Mesenchymal stem cell (in vitro differentiated cells and primary cell): ENCODE measurements at regions not wholly inside any gene's neighbourhood (a gene's known extent, or its start where the extent isn't known, plus 50 kb on each side); places are given as distances from the start of the nearest gene placed in this dataset.

ENCODE experiments used
- DNase-seq: peaks from one replicate; pipeline ENCODE4 v3.0.0-alpha.2; 2013
- H2AFZ ChIP-seq: one replicate; pipeline ENCODE4 v1.6.1; 2013; ENCODE audit warnings: low read depth, mild to moderate bottlenecking, control low read depth, inconsistent platforms, low read length, moderate library complexity
- H2AK5ac ChIP-seq: 2 replicates; pipeline ENCODE4 v1.6.1; 2013; ENCODE audit warnings: low read length, moderate library complexity, mild to moderate bottlenecking, inconsistent platforms; ENCODE audit not compliant: severe bottlenecking
- H2BK120ac ChIP-seq: one replicate; pipeline ENCODE4 v1.6.1; 2013; ENCODE audit warnings: low read depth, mild to moderate bottlenecking, inconsistent platforms, low read length, moderate library complexity
- H2BK12ac ChIP-seq, 2 experiments: one replicate each; pipeline ENCODE4 v1.6.1; 2013; ENCODE audit warnings: inconsistent platforms in 2 of 2, low read length in 2 of 2, mild to moderate bottlenecking in 2 of 2, moderate library complexity in 2 of 2, control low read depth in 1 of 2
- H2BK15ac ChIP-seq: one replicate; pipeline ENCODE4 v1.6.1; 2013; ENCODE audit warnings: mild to moderate bottlenecking, low read depth, inconsistent platforms; ENCODE audit not compliant: poor library complexity, severe bottlenecking
- H2BK5ac ChIP-seq: 2 replicates; pipeline ENCODE4 v1.6.1; 2013; ENCODE audit warnings: low read depth, mild to moderate bottlenecking, low read length, control low read depth, inconsistent platforms; ENCODE audit not compliant: poor library complexity, severe bottlenecking
- H3K14ac ChIP-seq, 2 experiments: one replicate each; pipeline ENCODE4 v1.6.1; 2013; ENCODE audit warnings: inconsistent platforms in 2 of 2, low read length in 2 of 2, control low read depth in 1 of 2, mild to moderate bottlenecking in 1 of 2, moderate library complexity in 1 of 2
- H3K18ac ChIP-seq, 2 experiments: one replicate each; pipeline ENCODE4 v1.6.1; 2013; ENCODE audit warnings: inconsistent platforms in 2 of 2, low read length in 2 of 2, control low read depth in 1 of 2, low read depth in 1 of 2, mild to moderate bottlenecking in 1 of 2
- H3K23ac ChIP-seq, 2 experiments: one replicate each; pipeline ENCODE4 v1.6.1; 2013; ENCODE audit warnings: inconsistent platforms in 2 of 2, low read length in 2 of 2, mild to moderate bottlenecking in 2 of 2, moderate library complexity in 2 of 2, control low read depth in 1 of 2
- H3K27ac ChIP-seq: 2 replicates; pipeline ENCODE4 v1.5.1; 2013; ENCODE audit warnings: mild to moderate bottlenecking, moderate library complexity, low read length, control low read depth, inconsistent platforms; ENCODE audit not compliant: poor library complexity, severe bottlenecking
- H3K27me3 ChIP-seq, 2 experiments: 2 replicates each; pipeline versions ENCODE4 v1.6.1 to v1.7.0; 2013; ENCODE audit warnings: low read length in 2 of 2, mild to moderate bottlenecking in 2 of 2, moderate library complexity in 2 of 2, control low read depth in 1 of 2, inconsistent platforms in 1 of 2; ENCODE audit not compliant: control insufficient read depth in 1 of 2, insufficient read depth in 1 of 2
- H3K36me3 ChIP-seq, 2 experiments: 2 replicates each; pipeline versions ENCODE4 v1.6.1 to v1.7.0; 2013; ENCODE audit warnings: low read length in 2 of 2, control low read depth in 1 of 2, inconsistent platforms in 1 of 2, low read depth in 1 of 2, mild to moderate bottlenecking in 1 of 2; ENCODE audit not compliant: insufficient read depth in 2 of 2, control insufficient read depth in 1 of 2
- H3K4ac ChIP-seq, 2 experiments: one replicate each; pipeline ENCODE4 v1.6.1; 2013; ENCODE audit warnings: inconsistent platforms in 2 of 2, low read length in 2 of 2, mild to moderate bottlenecking in 2 of 2, moderate library complexity in 2 of 2, control low read depth in 1 of 2, low read depth in 1 of 2
- H3K4me1 ChIP-seq: 2 replicates; pipeline ENCODE4 v1.6.1; 2013; ENCODE audit warnings: low read depth, low read length, control low read depth; ENCODE audit not compliant: control insufficient read depth, insufficient read depth
- H3K4me2 ChIP-seq: 2 replicates; pipeline ENCODE4 v1.6.1; 2013; ENCODE audit warnings: low read length, mild to moderate bottlenecking, inconsistent platforms; ENCODE audit not compliant: poor library complexity, severe bottlenecking
- H3K4me3 ChIP-seq, 2 experiments: 2 replicates each; pipeline versions ENCODE4 v1.5.1 to v1.7.0; 2013; ENCODE audit warnings: low read length in 2 of 2, mild to moderate bottlenecking in 2 of 2, control low read depth in 1 of 2, low read depth in 1 of 2; ENCODE audit not compliant: insufficient read depth in 1 of 2
- H3K79me1 ChIP-seq: replicated peaks from 2 replicates; pipeline ENCODE4 v1.6.1; 2013; ENCODE audit warnings: mild to moderate bottlenecking, control low read depth, low read length, inconsistent platforms; ENCODE audit not compliant: poor library complexity, severe bottlenecking
- H3K9ac ChIP-seq: 2 replicates; pipeline ENCODE4 v1.7.0; 2013; ENCODE audit warnings: mild to moderate bottlenecking, low read length, moderate library complexity
- H3K9me3 ChIP-seq: 2 replicates; pipeline ENCODE4 v1.7.0; 2013; ENCODE audit warnings: mild to moderate bottlenecking, low read length; ENCODE audit not compliant: control insufficient read depth
- H4K8ac ChIP-seq: one replicate; pipeline ENCODE4 v1.6.1; 2013; ENCODE audit warnings: inconsistent platforms, mild to moderate bottlenecking, low read length, moderate library complexity
- H4K91ac ChIP-seq: one replicate; pipeline ENCODE4 v1.6.1; 2013; ENCODE audit warnings: mild to moderate bottlenecking, low read length, inconsistent platforms
- WGBS: methylation state at CpG from one replicate; pipeline ENCODE4 v1.1.7; 2013; ENCODE audit warnings: mixed read lengths; 5-methylcytosine and 5-hydroxymethylcytosine counted together

DNA sequence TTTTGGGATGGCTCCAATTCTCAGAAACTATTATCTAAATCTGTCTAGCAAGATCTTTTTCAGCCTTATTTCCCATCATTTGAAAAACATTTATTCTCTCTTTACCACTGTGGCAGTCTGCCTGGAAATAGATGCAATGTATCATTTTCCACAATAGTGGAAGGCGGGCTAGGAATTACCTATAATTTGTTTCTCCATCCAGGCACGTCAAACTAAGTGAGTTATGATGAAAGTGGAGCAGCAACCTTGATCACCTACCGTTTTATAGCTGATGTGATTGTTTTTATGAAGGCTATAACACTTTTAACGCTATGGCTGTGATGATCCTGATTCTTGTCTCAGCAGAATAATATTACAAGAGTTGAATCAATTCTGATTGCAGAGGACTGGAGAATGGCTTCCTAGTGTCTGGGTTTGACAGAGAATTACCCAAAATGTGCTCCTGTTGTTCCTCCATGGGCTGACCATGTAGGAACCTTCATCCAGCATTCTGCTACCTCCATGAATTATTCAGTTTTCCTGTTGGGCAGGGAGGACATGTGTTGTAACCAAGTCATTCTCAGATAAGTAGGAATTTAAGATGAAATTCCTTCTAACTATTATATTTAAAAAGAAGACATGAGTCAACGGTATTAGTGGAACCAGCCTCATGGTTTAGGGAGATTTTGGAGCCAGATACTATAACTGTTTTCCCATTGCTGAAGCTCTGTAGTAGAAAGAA lies 231.5 kb upstream of the SGO1 start:
- H3K4me1 ChIP-seq, result no peaks in the 10 kb centered on the region
- no peak overlapping the region for H4K91ac ChIP-seq
- no peak overlapping the region for H3K14ac ChIP-seq
- H3K4ac ChIP-seq, result no peak overlapping the region
- H3K79me1 ChIP-seq, result no peaks in the 10 kb centered on the region
- no peak overlapping the region for H3K27ac ChIP-seq
- H3K9ac ChIP-seq, result no peak overlapping the region
- H2BK5ac ChIP-seq, result no peak overlapping the region
- H2BK120ac ChIP-seq, result no peak overlapping the region
- no peak overlapping the region for H2BK15ac ChIP-seq
- no peak overlapping the region for H2BK12ac ChIP-seq
- no peak overlapping the region for H2AK5ac ChIP-seq
- H3K9me3 ChIP-seq, result peaks cover 2% of the 10 kb centered on the region
- H3K18ac ChIP-seq, result no peak overlapping the region
- no peak overlapping the region for H4K8ac ChIP-seq
- no peak for DNase-seq
- no peak overlapping the region for H3K23ac ChIP-seq
- no peaks in the 10 kb centered on the region for H3K36me3 ChIP-seq
- WGBS, result 67% methylated on average over 5 of the region's 5 CpGs
- no peak overlapping the region for H3K4me2 ChIP-seq
- no peak overlapping the region for H2AFZ ChIP-seq
- no peaks in the 10 kb centered on the region for H3K27me3 ChIP-seq
- H3K4me3 ChIP-seq, result no peak overlapping the region

DNA sequence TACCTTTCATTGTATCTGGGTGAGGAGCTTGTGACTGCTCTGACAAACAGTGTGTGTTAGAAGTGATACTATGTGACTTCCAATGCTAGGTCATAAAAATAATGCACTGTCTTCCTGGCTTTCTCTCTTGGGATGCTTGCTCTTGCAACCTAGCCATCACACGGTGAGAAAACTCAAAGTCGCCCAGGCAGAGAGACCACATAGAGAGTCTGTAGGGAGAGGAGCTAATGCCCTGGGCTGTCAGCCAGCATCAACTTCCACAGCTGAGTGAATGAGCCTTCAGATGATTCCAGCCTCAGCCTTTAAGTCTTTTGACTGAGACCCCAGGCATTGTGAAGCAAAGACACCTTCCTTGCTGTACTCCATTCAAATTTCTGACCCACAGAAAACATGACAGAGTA lies 220.6 kb upstream of the SGO1 start:
- no peak overlapping the region for H4K91ac ChIP-seq
- H2BK120ac ChIP-seq, result no peak overlapping the region
- H3K23ac ChIP-seq, result no peak overlapping the region
- no peak overlapping the region for H2AK5ac ChIP-seq
- H2BK15ac ChIP-seq, result no peak overlapping the region
- no peaks in the 10 kb centered on the region for H3K27me3 ChIP-seq
- no peaks in the 10 kb centered on the region for H3K4me1 ChIP-seq
- no peak overlapping the region for H3K4me3 ChIP-seq
- no peak overlapping the region for H3K18ac ChIP-seq
- no peak overlapping the region for H2AFZ ChIP-seq
- no peaks in the 10 kb centered on the region for H3K9me3 ChIP-seq
- H3K9ac ChIP-seq, result no peak overlapping the region
- WGBS, result 71% methylated on average over 2 of the region's 2 CpGs
- H3K4me2 ChIP-seq, result no peak overlapping the region
- DNase-seq, result no peak
- H3K4ac ChIP-seq, result no peak overlapping the region
- no peaks in the 10 kb centered on the region for H3K79me1 ChIP-seq
- H3K14ac ChIP-seq, result no peak overlapping the region
- no peaks in the 10 kb centered on the region for H3K36me3 ChIP-seq
- H4K8ac ChIP-seq, result no peak overlapping the region
- no peak overlapping the region for H2BK12ac ChIP-seq
- no peak overlapping the region for H2BK5ac ChIP-seq
- no peak overlapping the region for H3K27ac ChIP-seq

GRCh38 chr3:20405744-20406143 lies 219.7 kb upstream of the SGO1 start:
- Histone ChIP-seq H3K9me3 (no peaks in the 10 kb centered on the region), H3K4ac (no peak overlapping the region), H2BK12ac (no peak overlapping the region), H3K79me1 (no peaks in the 10 kb centered on the region), H4K91ac (no peak overlapping the region), H3K23ac (no peak overlapping the region), H3K18ac (no peak overlapping the region), H3K4me3 (no peak overlapping the region), H3K14ac (no peak overlapping the region), H2BK5ac (no peak overlapping the region), H2AK5ac (no peak overlapping the region), H2BK15ac (no peak overlapping the region), H3K27me3 (no peaks in the 10 kb centered on the region), H2BK120ac (no peak overlapping the region), H2AFZ (no peak overlapping the region), H3K36me3 (no peaks in the 10 kb centered on the region), H3K9ac (no peak overlapping the region), H4K8ac (no peak overlapping the region), H3K27ac (no peak overlapping the region), H3K4me2 (no peak overlapping the region), H3K4me1 (no peaks in the 10 kb centered on the region)
- peak; percentile 2 for DNase-seq
- 55% methylated on average over 4 of the region's 4 CpGs for WGBS

DNA sequence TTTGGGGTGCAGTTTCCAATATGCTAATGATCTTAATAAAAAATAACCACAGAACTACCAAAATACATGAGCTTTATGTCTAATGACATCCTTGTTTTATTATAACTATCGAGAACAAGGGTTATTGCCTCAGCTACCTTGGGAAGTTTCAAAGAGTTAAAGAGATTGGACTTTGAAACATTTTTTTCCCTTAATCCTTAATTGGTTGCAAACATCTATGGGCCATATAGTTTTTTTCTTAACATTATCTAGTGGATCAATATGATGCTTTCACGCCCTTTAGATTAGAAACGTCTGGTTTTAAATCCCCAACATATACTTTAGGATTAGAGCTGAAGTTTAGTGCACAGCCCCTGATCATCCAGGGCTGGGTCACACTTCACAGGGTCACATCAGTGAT lies 219.2 kb upstream of the SGO1 start:
- no peak overlapping the region for H3K23ac ChIP-seq
- H3K9me3 ChIP-seq, result no peaks in the 10 kb centered on the region
- no peak overlapping the region for H2AK5ac ChIP-seq
- H4K8ac ChIP-seq, result no peak overlapping the region
- no peak for DNase-seq
- H2BK5ac ChIP-seq, result no peak overlapping the region
- no peak overlapping the region for H3K9ac ChIP-seq
- no peak overlapping the region for H2BK120ac ChIP-seq
- H3K4me3 ChIP-seq, result no peak overlapping the region
- 77% methylated on average over 2 of the region's 3 CpGs for WGBS
- no peak overlapping the region for H4K91ac ChIP-seq
- no peak overlapping the region for H3K18ac ChIP-seq
- H3K4me1 ChIP-seq, result no peaks in the 10 kb centered on the region
- H3K36me3 ChIP-seq, result no peaks in the 10 kb centered on the region
- no peak overlapping the region for H3K27ac ChIP-seq
- H3K79me1 ChIP-seq, result no peaks in the 10 kb centered on the region
- no peak overlapping the region for H2BK12ac ChIP-seq
- no peaks in the 10 kb centered on the region for H3K27me3 ChIP-seq
- H3K4me2 ChIP-seq, result no peak overlapping the region
- H3K4ac ChIP-seq, result no peak overlapping the region
- no peak overlapping the region for H2BK15ac ChIP-seq
- no peak overlapping the region for H2AFZ ChIP-seq
- no peak overlapping the region for H3K14ac ChIP-seq
